AG04450 (cell line): ENCODE measurements at regions not wholly inside any gene's neighbourhood (a gene's known extent, or its start where the extent isn't known, plus 50 kb on each side); places are given as distances from the start of the nearest gene placed in this dataset.

Experiments used
- CTCF ChIA-PET: fragments of 300-600, 350-600 bp; formaldehyde crosslinking; extraction: SDS; loops from one replicate; lab custom pipeline; 2022; ENCODE audit warnings: antibody characterized with exemption, inconsistent platforms; lab: Charles Lee
- POLR2A ChIA-PET: fragments of 350-600 bp; formaldehyde crosslinking; extraction: SDS; loops from one replicate; lab custom pipeline; 2021; ENCODE audit warnings: antibody characterized with exemption, inconsistent platforms; lab: Yijun Ruan, JAX
- DNase-seq: peaks from one replicate; pipeline ENCODE4 v3.0.0-alpha.2; 2011; ENCODE audit warnings: low read depth, low spot score
- H3K27ac ChIP-seq: one replicate; pipeline ENCODE4 v1.5.1; 2012; ENCODE audit warnings: low read depth, low read length, control low read depth
- H3K27me3 ChIP-seq: one replicate; pipeline ENCODE4 v1.6.0; 2012; ENCODE audit warnings: low read length; ENCODE audit not compliant: control insufficient read depth, insufficient read depth
- H3K4me3 ChIP-seq: 2 replicates; pipeline ENCODE4 v1.5.1; 2011; ENCODE audit warnings: mild to moderate bottlenecking, low read depth, low read length, control low read depth
- H3K9me3 ChIP-seq: 2 replicates; pipeline ENCODE4 v1.5.1; 2012; ENCODE audit warnings: low read length; ENCODE audit not compliant: control insufficient read depth, insufficient read depth
- CTCF ChIP-seq: IDR thresholded peaks from 2 replicates; pipeline ENCODE4 v1.5.1; 2011; ENCODE audit warnings: low read depth, low read length, control low read depth, inconsistent platforms

DNA sequence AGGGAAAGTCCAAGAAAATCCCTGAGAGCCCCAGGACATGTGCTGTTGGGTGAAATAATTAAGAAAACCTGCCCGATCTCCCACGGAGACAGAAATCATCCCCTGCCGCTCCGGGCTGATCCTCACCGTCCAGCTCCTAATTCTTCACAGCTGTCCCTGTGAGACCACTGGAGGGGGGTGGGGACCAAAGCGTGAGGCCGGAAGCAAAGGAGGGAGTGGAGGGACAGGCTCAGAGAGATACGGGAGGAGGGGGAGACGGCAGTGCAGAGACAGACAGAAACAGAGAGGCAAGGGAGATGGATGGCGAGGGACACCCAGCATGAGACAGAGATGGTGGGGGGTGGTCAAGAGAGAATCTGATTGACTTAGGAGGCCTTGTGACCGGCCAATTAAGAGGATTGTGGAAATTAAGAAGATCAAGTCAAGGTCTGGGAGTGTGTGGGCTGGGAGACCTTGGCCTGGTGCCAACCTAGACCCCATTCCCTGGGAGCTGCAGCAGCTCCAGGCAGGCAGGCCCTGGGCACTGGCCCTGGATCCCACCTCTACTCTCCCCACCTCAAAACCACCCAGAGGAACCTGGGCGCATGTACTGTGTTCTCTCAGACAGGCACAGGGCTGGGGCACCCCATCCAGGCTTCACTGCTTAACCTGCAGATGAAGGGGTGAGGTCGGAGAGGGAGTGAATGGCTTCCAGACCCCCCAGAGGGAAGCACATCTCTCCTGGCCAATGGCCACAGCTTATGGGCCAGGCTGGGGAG is 113.2 kb upstream of the ALDH1A3 start:
- Histone ChIP-seq H3K27me3 (peaks cover 4% of the 10 kb centered on the region), H3K9me3 (no peaks in the 10 kb centered on the region), H3K27ac (no peak overlapping the region), H3K4me3 (no peak overlapping the region)
- ChIA-PET POLR2A (interaction anchor here (0.6 kb wide), 1 partner anchor 8 kb away, joined by 3 read pairs; no protein-coding TSS in a partner anchor), CTCF (no interaction called here)
- no peak for TF ChIP-seq CTCF
- DNase-seq = no peak

DNA sequence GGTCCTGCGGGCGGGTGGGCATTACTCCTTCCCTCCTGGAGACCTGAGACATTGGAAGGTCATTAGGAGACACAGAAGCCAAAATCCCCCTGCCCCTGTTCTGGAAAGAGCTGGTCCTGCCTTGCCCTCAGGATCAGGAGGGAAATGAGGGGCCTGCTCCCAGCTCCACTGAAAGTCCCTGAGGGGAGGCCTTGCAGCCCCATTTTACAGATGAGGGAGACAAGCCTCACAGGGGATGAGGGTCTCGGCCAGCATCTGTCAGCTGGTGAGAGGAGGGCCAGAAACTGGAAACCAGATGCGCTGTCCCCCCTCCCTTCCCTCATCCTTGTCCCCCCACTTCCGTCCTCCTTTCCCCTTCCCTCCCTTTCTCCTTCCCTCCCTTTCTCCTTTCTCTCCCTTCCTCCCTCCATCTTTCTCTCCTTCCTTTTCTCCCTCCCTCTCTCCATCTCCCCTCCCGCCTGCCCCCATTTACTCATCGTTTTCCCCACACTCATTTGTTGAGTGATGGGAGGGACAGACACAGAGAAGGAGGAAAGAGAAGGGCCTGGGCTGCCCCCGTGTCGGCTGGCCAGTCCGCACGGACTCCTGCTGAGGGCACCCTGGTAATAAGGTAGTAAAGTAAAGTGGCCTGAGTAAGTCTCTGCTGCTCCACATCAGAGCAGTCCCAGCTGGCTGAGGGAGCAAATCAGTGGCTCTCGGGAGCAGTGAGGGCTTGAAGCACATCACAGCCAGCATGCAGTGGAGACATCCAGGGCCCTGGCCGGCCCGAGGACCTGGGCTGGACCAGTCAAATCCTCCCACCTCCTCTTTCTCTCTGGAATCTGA is 112.4 kb upstream of the ALDH1A3 start:
- no peaks in the 10 kb centered on the region for H3K9me3 ChIP-seq
- no peak overlapping the region for H3K27ac ChIP-seq
- no peak overlapping the region for H3K4me3 ChIP-seq
- no peak for TF ChIP-seq CTCF
- ChIA-PET POLR2A (no interaction called here), CTCF (no interaction called here)
- peaks cover 4% of the 10 kb centered on the region for H3K27me3 ChIP-seq
- DNase-seq = no peak

DNA sequence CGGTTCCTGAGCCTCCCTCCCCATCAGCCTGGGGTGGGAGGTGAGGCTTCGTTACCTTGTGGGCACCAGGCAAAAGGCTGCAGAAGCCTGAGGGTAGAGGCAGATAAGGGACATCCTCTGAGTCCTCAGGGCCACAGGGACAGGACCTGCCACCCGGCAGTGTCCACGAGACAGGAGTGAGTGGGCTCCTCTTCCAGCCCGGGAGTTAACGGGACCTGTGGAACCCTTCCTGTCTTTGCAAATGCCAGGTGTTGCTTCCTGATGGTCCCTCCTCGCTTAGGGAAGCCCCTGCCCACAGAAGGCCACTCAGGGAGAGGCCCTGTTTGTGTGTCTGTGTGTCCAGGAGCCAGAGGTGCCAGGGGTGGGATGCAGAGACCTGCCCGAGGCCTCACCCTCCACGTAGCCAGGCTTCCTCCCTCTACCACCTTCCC is 111.1 kb upstream of the ALDH1A3 start:
- no peak overlapping the region for H3K27ac ChIP-seq
- no peak overlapping the region for H3K4me3 ChIP-seq
- no peaks in the 10 kb centered on the region for H3K9me3 ChIP-seq
- H3K27me3 ChIP-seq = peaks cover 4% of the 10 kb centered on the region
- DNase-seq = no peak
- no peak for TF ChIP-seq CTCF
- ChIA-PET POLR2A (no interaction called here), CTCF (no interaction called here)

DNA sequence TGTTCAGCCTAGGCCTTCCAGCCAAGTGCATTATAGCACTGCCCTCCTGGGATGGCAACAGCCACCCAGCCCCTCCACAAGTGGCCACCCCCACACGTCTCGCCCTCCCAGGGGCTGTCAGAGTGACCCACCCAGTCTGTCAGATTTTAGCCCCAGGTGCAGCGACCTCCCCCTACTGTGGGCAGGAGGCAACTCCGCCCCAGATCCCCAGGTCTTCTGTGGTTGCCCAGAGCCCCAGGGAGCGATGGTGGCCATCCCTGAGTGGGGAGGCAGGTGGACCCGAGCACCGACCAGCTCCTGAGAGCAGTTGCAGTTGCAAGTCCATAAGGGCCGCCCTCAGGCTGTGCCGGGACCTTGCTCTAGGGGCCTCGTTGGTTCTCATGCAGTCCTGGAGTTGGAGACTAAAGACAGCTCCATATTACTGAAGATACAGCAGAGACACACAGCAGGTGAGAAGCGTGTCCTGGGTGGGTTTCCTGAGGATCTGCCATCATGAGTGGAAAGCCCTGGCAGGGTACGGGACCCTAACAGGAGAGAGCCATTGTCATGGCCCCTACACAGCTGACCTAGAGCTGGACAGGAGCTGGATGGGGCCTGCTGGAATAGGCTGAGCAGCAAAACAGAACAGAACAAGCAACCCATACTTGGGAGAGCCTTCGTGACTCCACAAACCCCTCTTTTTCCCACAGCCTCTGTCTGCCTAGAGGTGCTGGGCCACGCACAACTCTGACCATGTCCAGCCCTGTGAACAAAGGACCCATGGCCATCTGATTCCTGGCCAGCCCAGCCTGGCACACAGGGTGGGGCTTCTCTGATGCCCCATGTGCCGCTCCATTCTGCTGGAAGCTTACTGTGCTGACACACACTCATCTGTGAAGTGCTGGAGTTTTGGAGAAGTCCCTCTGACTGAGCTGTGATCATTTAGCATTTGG is 110.3 kb upstream of the ALDH1A3 start:
- no peak overlapping the region for H3K4me3 ChIP-seq
- CTCF ChIA-PET = interaction anchor here (0.7 kb wide), 1 partner anchor 103 kb away, joined by 3 read pairs; no protein-coding TSS in a partner anchor
- no peaks in the 10 kb centered on the region for H3K9me3 ChIP-seq
- no peak for TF ChIP-seq CTCF
- no peak for DNase-seq
- H3K27ac ChIP-seq = no peak overlapping the region
- POLR2A ChIA-PET = no interaction called here
- peaks cover 4% of the 10 kb centered on the region for H3K27me3 ChIP-seq
